Smooth muscle cell (in vitro differentiated cells): ENCODE measurements at regions not wholly inside any gene's neighbourhood (a gene's known extent, or its start where the extent isn't known, plus 50 kb on each side); places are given as distances from the start of the nearest gene placed in this dataset.

Experiments
- DNase-seq: peaks from one replicate; lab custom pipeline; 2025; ENCODE audit not compliant: unreplicated experiment; lab: John Stamatoyannopoulos, UW
- H2AFZ ChIP-seq: fragments of 200-600 bp; sonication (generic); 2 replicates; pipeline ENCODE4 v1.6.0; 2016; ENCODE audit warnings: antibody characterized with exemption, low read depth, mild to moderate bottlenecking
- H3F3A ChIP-seq: fragments of 200-600 bp; sonication (generic); 2 replicates; pipeline ENCODE4 v1.6.0; 2017; ENCODE audit warnings: antibody characterized with exemption, low read depth
- H3K27ac ChIP-seq: fragments of 200-600 bp; sonication (generic); 2 replicates; pipeline ENCODE4 v1.5.1; 2016; ENCODE audit warnings: low read depth, mild to moderate bottlenecking
- H3K27me3 ChIP-seq: fragments of 200-600 bp; sonication (generic); 2 replicates; pipeline ENCODE4 v1.6.1; 2016; ENCODE audit warnings: low read depth, mild to moderate bottlenecking
- H3K36me3 ChIP-seq: fragments of 200-600 bp; sonication (generic); 2 replicates; pipeline ENCODE4 v1.5.1; 2016; ENCODE audit warnings: low read depth
- H3K4me1 ChIP-seq: fragments of 200-600 bp; sonication (generic); 2 replicates; pipeline ENCODE4 v1.5.1; 2016; ENCODE audit warnings: low read depth
- H3K4me2 ChIP-seq: fragments of 200-600 bp; sonication (generic); 2 replicates; pipeline ENCODE4 v1.6.0; 2016; ENCODE audit warnings: mild to moderate bottlenecking
- H3K4me3 ChIP-seq: fragments of 200-600 bp; sonication (generic); 2 replicates; pipeline ENCODE4 v1.5.1; 2016; ENCODE audit warnings: mild to moderate bottlenecking
- H3K79me2 ChIP-seq: fragments of 200-600 bp; sonication (generic); 2 replicates; pipeline ENCODE4 v1.6.0; 2016; ENCODE audit warnings: low read depth, mild to moderate bottlenecking
- H3K9ac ChIP-seq: fragments of 200-600 bp; sonication (generic); 2 replicates; pipeline ENCODE4 v1.6.0; 2016; ENCODE audit warnings: low read depth
- H3K9me3 ChIP-seq: fragments of 200-600 bp; sonication (generic); replicated peaks from 2 replicates; pipeline ENCODE4 v1.5.1; 2016; ENCODE audit warnings: low read depth
- H4K20me1 ChIP-seq: fragments of 200-600 bp; sonication (generic); 2 replicates; pipeline ENCODE4 v1.6.0; 2016; ENCODE audit warnings: low read depth
- CTCF ChIP-seq: fragments of 200-600 bp; sonication (generic); IDR thresholded peaks from 2 replicates; pipeline ENCODE4 v1.5.1; 2017; ENCODE audit warnings: borderline replicate concordance, mild to moderate bottlenecking, antibody characterized with exemption; ENCODE audit not compliant: insufficient read depth, poor library complexity, severe bottlenecking
- WGBS: methylation state at CpG from one replicate; pipeline ENCODE4 v1.1.7; 2016; ENCODE audit warnings: low lambda C conversion rate; 5-methylcytosine and 5-hydroxymethylcytosine counted together

DNA sequence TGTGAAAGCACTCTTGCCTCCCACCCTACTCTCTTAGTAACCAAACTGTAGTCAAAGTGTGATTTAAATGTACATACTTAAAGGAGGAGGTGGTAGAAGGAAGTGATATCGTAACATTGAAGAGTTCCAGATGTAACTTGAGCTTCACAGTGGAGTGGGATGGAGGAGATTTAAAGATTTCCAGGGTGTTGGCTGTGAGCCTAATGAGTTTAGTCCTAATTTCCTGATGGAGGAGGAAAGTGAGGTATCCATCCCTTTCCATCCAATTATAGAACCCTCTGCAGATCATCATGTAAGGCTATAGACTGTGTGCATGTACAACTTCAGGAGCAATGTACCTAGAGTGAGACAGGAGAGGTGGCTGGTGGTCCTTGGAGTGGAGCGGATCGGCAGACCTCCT lies 1163.9 kb upstream of the SEMA6A start:
- Histone ChIP-seq H2AFZ (no peak overlapping the region), H4K20me1 (no peaks in the 10 kb centered on the region), H3K36me3 (no peaks in the 10 kb centered on the region), H3K27ac (no peak overlapping the region), H3K4me3 (no peak overlapping the region), H3F3A (no peaks in the 10 kb centered on the region), H3K79me2 (no peaks in the 10 kb centered on the region), H3K9ac (no peak overlapping the region), H3K9me3 (no peaks in the 10 kb centered on the region), H3K27me3 (no peaks in the 10 kb centered on the region), H3K4me1 (no peaks in the 10 kb centered on the region), H3K4me2 (no peak overlapping the region)
- DNase-seq: no peak
- WGBS: 66% methylated on average over 3 of the region's 3 CpGs
- TF ChIP-seq CTCF: no peak

GRCh38 chr5:117736698-117737097 lies 1162.1 kb upstream of the SEMA6A start:
- no peak overlapping the region for H3K4me2 ChIP-seq
- no peak for TF ChIP-seq CTCF
- DNase-seq: no peak
- WGBS: 73% methylated on average over 2 of the region's 2 CpGs
- no peaks in the 10 kb centered on the region for H3K27me3 ChIP-seq
- H2AFZ ChIP-seq: no peak overlapping the region
- no peaks in the 10 kb centered on the region for H4K20me1 ChIP-seq
- H3K79me2 ChIP-seq: no peaks in the 10 kb centered on the region
- no peaks in the 10 kb centered on the region for H3K36me3 ChIP-seq
- no peaks in the 10 kb centered on the region for H3F3A ChIP-seq
- no peaks in the 10 kb centered on the region for H3K4me1 ChIP-seq
- H3K9me3 ChIP-seq: no peaks in the 10 kb centered on the region
- no peak overlapping the region for H3K9ac ChIP-seq
- H3K4me3 ChIP-seq: no peak overlapping the region
- no peak overlapping the region for H3K27ac ChIP-seq

- no peak overlapping the region for H2AFZ ChIP-seq
- H3K4me1 ChIP-seq: no peaks in the 10 kb centered on the region
- TF ChIP-seq CTCF: no peak
- H3K9ac ChIP-seq: no peak overlapping the region
- no peaks in the 10 kb centered on the region for H3K9me3 ChIP-seq
- H4K20me1 ChIP-seq: no peaks in the 10 kb centered on the region
- H3K36me3 ChIP-seq: no peaks in the 10 kb centered on the region
- H3K4me2 ChIP-seq: no peak overlapping the region
- WGBS: 92% methylated on average over 4 of the region's 4 CpGs
- no peak for DNase-seq
- H3K4me3 ChIP-seq: no peak overlapping the region
- no peaks in the 10 kb centered on the region for H3K79me2 ChIP-seq
- no peaks in the 10 kb centered on the region for H3K27me3 ChIP-seq
- no peaks in the 10 kb centered on the region for H3F3A ChIP-seq
- no peak overlapping the region for H3K27ac ChIP-seq
Observed at GRCh38 chr5:117734056-117734455, 1159.4 kb upstream of the SEMA6A start.

DNA sequence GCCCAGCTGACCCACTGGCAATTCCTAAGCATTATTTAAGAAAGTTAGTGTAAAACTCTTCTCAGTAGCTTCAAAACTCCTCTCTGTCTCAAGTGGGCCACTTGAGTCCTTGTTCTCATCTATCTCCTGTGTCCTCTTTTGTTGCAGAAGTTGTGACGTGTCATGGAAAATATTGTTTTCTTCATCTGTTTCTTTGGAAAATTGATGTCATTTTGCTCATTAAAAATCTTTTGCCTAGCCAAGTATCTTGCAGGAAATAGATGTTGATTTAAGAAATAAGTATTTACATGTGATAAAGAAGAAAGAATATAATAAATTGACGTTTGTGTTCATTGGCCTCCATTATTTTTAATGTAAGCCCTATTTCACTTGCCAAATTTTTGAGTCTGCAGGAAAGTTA lies 1158.4 kb upstream of the SEMA6A start:
- H3K36me3 ChIP-seq: no peaks in the 10 kb centered on the region

More for the DNA sequence above, 1158.4 kb upstream of the SEMA6A start:
- Histone ChIP-seq H3K79me2 (no peaks in the 10 kb centered on the region), H3K27me3 (no peaks in the 10 kb centered on the region), H3K27ac (no peak overlapping the region), H3K4me3 (no peak overlapping the region), H4K20me1 (no peaks in the 10 kb centered on the region), H2AFZ (no peak overlapping the region), H3K9me3 (no peaks in the 10 kb centered on the region), H3K4me2 (no peak overlapping the region), H3K4me1 (no peaks in the 10 kb centered on the region), H3K9ac (no peak overlapping the region), H3F3A (no peaks in the 10 kb centered on the region)
- no peak for TF ChIP-seq CTCF
- no peak for DNase-seq
- WGBS: 94% methylated on average over 2 of the region's 2 CpGs
